HG02759 (cell line): ENCODE measurements at regions not wholly inside any gene's neighbourhood (a gene's known extent, or its start where the extent isn't known, plus 50 kb on each side); places are given as distances from the start of the nearest gene placed in this dataset.

Experiments
- ATAC-seq: cut with Tn5 transposase; IDR thresholded peaks from one replicate; pipeline ENCODE4 v1.9.1; 2021; ENCODE audit warnings: mild to moderate bottlenecking, moderate library complexity; ENCODE audit not compliant: unreplicated experiment

- no peak for ATAC-seq
Observed at GRCh38 chr20:24112360-24112759, 123.8 kb upstream of the GGTLC1 start.

- ATAC-seq, result no peak
Observed at GRCh38 chr20:24111858-24112257, 123.3 kb upstream of the GGTLC1 start.

GRCh38 chr20:24109537-24109936 is 121.0 kb upstream of the GGTLC1 start:
- no peak for ATAC-seq

- ATAC-seq, result no peak
Observed at GRCh38 chr20:24109008-24109407, 120.4 kb upstream of the GGTLC1 start.

GRCh38 chr20:24108581-24108980 is 120.0 kb upstream of the GGTLC1 start:
- no peak for ATAC-seq

- no peak for ATAC-seq
Observed at GRCh38 chr20:24106801-24107445, 118.3 kb upstream of the GGTLC1 start.

GRCh38 chr20:24106150-24106800 is 117.7 kb upstream of the GGTLC1 start:
- ATAC-seq, result no peak

GRCh38 chr20:24102749-24103333 is 114.3 kb upstream of the GGTLC1 start:
- ATAC-seq, result no peak

GRCh38 chr20:24102290-24102689 is 113.7 kb upstream of the GGTLC1 start:
- ATAC-seq, result no peak

GRCh38 chr20:24100370-24101011 is 111.9 kb upstream of the GGTLC1 start:
- peak; percentile 80 for ATAC-seq

GRCh38 chr20:24098886-24099285 is 110.3 kb upstream of the GGTLC1 start:
- no peak for ATAC-seq

GRCh38 chr20:24097506-24098245 is 109.1 kb upstream of the GGTLC1 start:
- no peak for ATAC-seq

- no peak for ATAC-seq
Observed at GRCh38 chr20:24096864-24097450, 108.4 kb upstream of the GGTLC1 start.

- ATAC-seq, result no peak
Observed at GRCh38 chr20:24096264-24096663, 107.7 kb upstream of the GGTLC1 start.

- ATAC-seq, result no peak
Observed at GRCh38 chr20:24095756-24096155, 107.2 kb upstream of the GGTLC1 start.

GRCh38 chr20:24095303-24095702 is 106.7 kb upstream of the GGTLC1 start:
- no peak for ATAC-seq

GRCh38 chr20:24089576-24089975 is 101.0 kb upstream of the GGTLC1 start:
- ATAC-seq, result no peak

GRCh38 chr20:24086121-24086520 is 97.5 kb upstream of the GGTLC1 start:
- ATAC-seq, result no peak

GRCh38 chr20:24084281-24084680 is 95.7 kb upstream of the GGTLC1 start:
- no peak for ATAC-seq

- no peak for ATAC-seq
Observed at GRCh38 chr20:24081077-24081476, 92.5 kb upstream of the GGTLC1 start.
